Bronchial epithelial cell (primary cell): ENCODE measurements at regions not wholly inside any gene's neighbourhood (a gene's known extent, or its start where the extent isn't known, plus 50 kb on each side); places are given as distances from the start of the nearest gene placed in this dataset.

Experiments
- DNase-seq: peaks from one replicate; pipeline ENCODE4 v3.0.0-alpha.2; 2010; ENCODE audit warnings: low read depth
- FAIRE-seq: peaks from 2 replicates; lab custom pipeline; 2011; peaks lifted over from hg19 to GRCh38; lab: Jason Lieb, UNC
- H3K27me3 ChIP-seq: 2 replicates; pipeline ENCODE4 v1.5.1; 2011; ENCODE audit warnings: low read length; ENCODE audit not compliant: control insufficient read depth, insufficient read depth
- H3K36me3 ChIP-seq: 2 replicates; pipeline ENCODE4 v1.5.1; 2011; ENCODE audit warnings: low read length; ENCODE audit not compliant: control insufficient read depth, insufficient read depth
- H3K4me3 ChIP-seq: 2 replicates; pipeline ENCODE4 v1.5.1; 2011; ENCODE audit warnings: mild to moderate bottlenecking, low read depth, low read length, control low read depth
- CTCF ChIP-seq: IDR thresholded peaks from 2 replicates; pipeline ENCODE4 v1.5.1; 2011; ENCODE audit warnings: mild to moderate bottlenecking, moderate library complexity, low read length, control low read depth, inconsistent platforms; ENCODE audit not compliant: insufficient read depth, severe bottlenecking

GRCh38 chr1:30339866-30340265, 383.5 kb downstream of the MATN1 start:
- DNase-seq = no peak
- TF ChIP-seq CTCF = no peak
- H3K4me3 ChIP-seq = no peak overlapping the region
- H3K27me3 ChIP-seq = peaks cover 2% of the 10 kb centered on the region
- FAIRE-seq = no peak
- no peaks in the 10 kb centered on the region for H3K36me3 ChIP-seq

- TF ChIP-seq CTCF = no peak
- DNase-seq (no peak), FAIRE-seq (peak; percentile 68)
- H3K4me3 ChIP-seq = no peak overlapping the region
- H3K36me3 ChIP-seq = no peaks in the 10 kb centered on the region
- H3K27me3 ChIP-seq = peaks cover 2% of the 10 kb centered on the region
Measured at GRCh38 chr1:30338765-30339164, 384.6 kb downstream of the MATN1 start.

GRCh38 chr1:30337324-30337620, 386.1 kb downstream of the MATN1 start:
- Histone ChIP-seq H3K27me3 (no peaks in the 10 kb centered on the region), H3K36me3 (no peaks in the 10 kb centered on the region), H3K4me3 (no peak overlapping the region)
- no peak for TF ChIP-seq CTCF
- DNase-seq = no peak
- no peak for FAIRE-seq

- DNase-seq (no peak), FAIRE-seq (peak; percentile 7)
- Histone ChIP-seq H3K4me3 (no peak overlapping the region), H3K27me3 (no peaks in the 10 kb centered on the region), H3K36me3 (no peaks in the 10 kb centered on the region)
- no peak for TF ChIP-seq CTCF
Measured at GRCh38 chr1:30336550-30337323, 386.6 kb downstream of the MATN1 start.

GRCh38 chr1:30335997-30336390, 387.4 kb downstream of the MATN1 start:
- FAIRE-seq (peak; percentile 73), DNase-seq (no peak)
- no peaks in the 10 kb centered on the region for H3K36me3 ChIP-seq
- H3K4me3 ChIP-seq = no peak overlapping the region
- no peaks in the 10 kb centered on the region for H3K27me3 ChIP-seq
- no peak for TF ChIP-seq CTCF
